Caco-2 (cell line): ENCODE measurements at regions not wholly inside any gene's neighbourhood (a gene's known extent, or its start where the extent isn't known, plus 50 kb on each side); places are given as distances from the start of the nearest gene placed in this dataset.

Source experiments
- BruUV-seq: library from RNA; stranded (reverse); fragments of 400-500 nt; replicated peaks from 2 replicates; lab custom pipeline; 2021; lab: Mats Ljungman, UMichigan
- CTCF ChIA-PET: fragments of 300-600 bp; sonication (Branson Sonifier 250); formaldehyde crosslinking; loops from one replicate; lab custom pipeline; 2022; ENCODE audit warnings: antibody characterized with exemption; lab: Charles Lee
- POLR2A ChIA-PET: fragments of 300-600 bp; sonication (Branson Sonifier 250); formaldehyde crosslinking; loops from one replicate; lab custom pipeline; 2022; ENCODE audit warnings: antibody characterized with exemption; lab: Charles Lee
- DNase-seq, 2 experiments: peaks; one replicate each; pipeline versions ENCODE4 v3.0.0 to v3.0.0-alpha.2; 2020 to 2022
- H3K27me3 ChIP-seq: replicated peaks from 2 replicates; pipeline ENCODE4 v1.6.0; 2011; ENCODE audit warnings: low read length; ENCODE audit not compliant: control insufficient read depth, insufficient read depth
- H3K36me3 ChIP-seq: 2 replicates; pipeline ENCODE4 v1.5.1; 2011; ENCODE audit warnings: low read length; ENCODE audit not compliant: control insufficient read depth, insufficient read depth
- H3K4me1 ChIP-seq: fragments of 250-450 bp; sonication (Bioruptor Pico); 2 replicates; pipeline ENCODE4 v1.5.1; 2020; ENCODE audit warnings: mild to moderate bottlenecking
- H3K4me3 ChIP-seq: 2 replicates; pipeline ENCODE4 v1.5.1; 2011; ENCODE audit warnings: low read depth, mild to moderate bottlenecking, control low read depth, low read length
- H3K9me3 ChIP-seq: fragments of 250-450 bp; sonication (Bioruptor Pico); 2 replicates; pipeline ENCODE4 v1.5.1; 2020; ENCODE audit warnings: mild to moderate bottlenecking, moderate library complexity
- H3K27ac Mint-ChIP-seq: one replicate; pipeline ENCODE4 v1.8.0; 2022; ENCODE audit warnings: mixed read lengths; ENCODE audit not compliant: unreplicated experiment
- H3K27me3 Mint-ChIP-seq: one replicate; pipeline ENCODE4 v1.8.0; 2022; ENCODE audit warnings: mixed read lengths; ENCODE audit not compliant: insufficient read depth, unreplicated experiment
- H3K36me3 Mint-ChIP-seq: one replicate; pipeline ENCODE4 v1.8.0; 2022; ENCODE audit warnings: mild to moderate bottlenecking, mixed read lengths; ENCODE audit not compliant: insufficient read depth, unreplicated experiment
- H3K4me1 Mint-ChIP-seq: one replicate; pipeline ENCODE4 v1.8.0; 2022; ENCODE audit warnings: low read depth, mixed read lengths; ENCODE audit not compliant: unreplicated experiment
- H3K4me3 Mint-ChIP-seq: one replicate; pipeline ENCODE4 v1.8.0; 2022; ENCODE audit warnings: mild to moderate bottlenecking, moderate library complexity, mixed read lengths; ENCODE audit not compliant: unreplicated experiment
- H3K9me3 Mint-ChIP-seq: one replicate; pipeline ENCODE4 v1.8.0; 2022; ENCODE audit warnings: mixed read lengths; ENCODE audit not compliant: unreplicated experiment
- CTCF ChIP-seq, 2 experiments: fragments of 200-600 bp in 1 of 2; IDR thresholded peaks; 1 replicate in 1 of 2; 2 replicates in 1 of 2; pipeline versions ENCODE4 v1.5.1 to v1.8.0; 2011 to 2022; ENCODE audit warnings: antibody characterized with exemption in 1 of 2, control low read depth in 1 of 2, inconsistent platforms in 1 of 2, low read depth in 1 of 2, low read length in 1 of 2, mild to moderate bottlenecking in 1 of 2, moderate library complexity in 1 of 2; ENCODE audit not compliant: insufficient read depth in 1 of 2, severe bottlenecking in 1 of 2, unreplicated experiment in 1 of 2
- intact Hi-C: fragments of 100-400 bp; cut with micrococcal nuclease; formaldehyde crosslinking; loops from one replicate; pipeline ENCODE4 v1.10.0; 2022; ENCODE audit not compliant: unreplicated experiment

GRCh38 chrX:27917713-27918500, 63.3 kb downstream of the DCAF8L1 start:
- ChIA-PET CTCF (no interaction called here), POLR2A (no interaction called here)
- Histone ChIP-seq H3K4me3 (no peak overlapping the region), H3K9me3 (no peaks in the 10 kb centered on the region), H3K4me1 (no peaks in the 10 kb centered on the region), H3K36me3 (no peaks in the 10 kb centered on the region), H3K27me3 (no peaks in the 10 kb centered on the region)
- TF ChIP-seq CTCF (IDR thresholded peaks at IDR 0.05; ENCODE audit: insufficient read depth in 1 of 2, low read depth in 1 of 2, low read length in 1 of 2, severe bottlenecking in 1 of 2, unreplicated experiment in 1 of 2) = no peak
- Mint-ChIP-seq H3K36me3 (no peaks in the 10 kb centered on the region), H3K9me3 (no peaks in the 10 kb centered on the region), H3K27me3 (no peaks in the 10 kb centered on the region), H3K27ac (no peak overlapping the region), H3K4me3 (no peak overlapping the region), H3K4me1 (no peaks in the 10 kb centered on the region)
- no TSS peak for BruUV-seq
- intact Hi-C loops = no loop called here
- DNase-seq = no peak

DNA sequence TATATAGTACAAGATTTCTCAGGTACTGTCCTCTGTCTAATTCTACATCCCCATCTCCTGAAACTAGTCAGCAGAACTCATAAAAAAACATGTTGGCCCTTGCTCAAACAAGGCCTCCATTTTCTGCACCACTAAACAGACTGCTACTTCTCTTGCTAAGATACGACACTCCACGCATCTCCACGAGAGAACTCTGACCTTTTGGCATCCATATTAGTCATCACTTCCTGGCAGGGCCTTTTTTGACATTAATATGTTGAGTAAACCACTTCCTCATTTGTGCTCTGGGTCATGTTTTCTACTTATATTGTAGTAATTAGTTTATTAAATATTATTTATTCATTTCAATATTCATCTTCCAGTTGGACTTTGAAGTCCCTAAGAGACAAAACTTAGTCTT, 65.6 kb downstream of the DCAF8L1 start:
- BruUV-seq = no TSS peak

DNA sequence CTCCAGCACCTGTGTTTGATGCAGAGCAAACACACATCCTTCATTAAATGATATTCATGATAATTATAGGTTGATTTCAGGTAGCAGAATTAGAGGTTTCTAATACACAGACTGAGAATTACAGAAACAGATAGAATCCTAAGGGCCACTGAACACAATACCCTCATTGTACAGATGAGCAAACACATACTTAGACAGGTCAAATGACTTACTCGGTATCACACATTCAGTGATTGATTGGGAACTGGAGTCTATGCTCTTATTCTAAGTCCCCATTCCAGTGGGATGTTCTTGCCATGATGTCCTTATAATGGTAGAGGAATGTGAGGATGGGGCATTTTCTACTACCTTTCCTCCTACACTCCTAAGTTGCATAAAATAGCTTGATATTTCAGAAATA, 70.8 kb downstream of the DCAF8L1 start:
- no peak overlapping the region for H3K4me3 Mint-ChIP-seq

More for the DNA sequence above, 65.6 kb downstream of the DCAF8L1 start:
- Histone ChIP-seq H3K4me3 (no peak overlapping the region), H3K27me3 (no peaks in the 10 kb centered on the region), H3K9me3 (no peaks in the 10 kb centered on the region), H3K36me3 (no peaks in the 10 kb centered on the region), H3K4me1 (no peaks in the 10 kb centered on the region)
- ChIA-PET CTCF (no interaction called here), POLR2A (no interaction called here)
- Mint-ChIP-seq H3K36me3 (no peaks in the 10 kb centered on the region), H3K27ac (no peak overlapping the region), H3K9me3 (no peaks in the 10 kb centered on the region), H3K4me1 (no peaks in the 10 kb centered on the region), H3K27me3 (no peaks in the 10 kb centered on the region), H3K4me3 (no peak overlapping the region)
- no peak for TF ChIP-seq CTCF (IDR thresholded peaks at IDR 0.05; ENCODE audit: insufficient read depth in 1 of 2, low read depth in 1 of 2, low read length in 1 of 2, severe bottlenecking in 1 of 2, unreplicated experiment in 1 of 2)
- no peak for DNase-seq
- intact Hi-C loops = no loop called here

More for the DNA sequence above, 70.8 kb downstream of the DCAF8L1 start:
- intact Hi-C loops = no loop called here
- Mint-ChIP-seq H3K4me1 (no peaks in the 10 kb centered on the region), H3K27me3 (no peaks in the 10 kb centered on the region), H3K36me3 (no peaks in the 10 kb centered on the region), H3K27ac (no peak overlapping the region), H3K9me3 (no peaks in the 10 kb centered on the region)
- TF ChIP-seq CTCF (IDR thresholded peaks at IDR 0.05; ENCODE audit: insufficient read depth in 1 of 2, low read depth in 1 of 2, low read length in 1 of 2, severe bottlenecking in 1 of 2, unreplicated experiment in 1 of 2) = no peak
- CTCF ChIA-PET = no interaction called here
- H3K4me3 ChIP-seq = no peak overlapping the region
- POLR2A ChIA-PET = no interaction called here
- no peaks in the 10 kb centered on the region for H3K27me3 ChIP-seq
- H3K9me3 ChIP-seq = no peaks in the 10 kb centered on the region
- DNase-seq = no peak
- no TSS peak for BruUV-seq
- no peaks in the 10 kb centered on the region for H3K4me1 ChIP-seq
- H3K36me3 ChIP-seq = no peaks in the 10 kb centered on the region
